GM18505 (cell line): ENCODE measurements at regions not wholly inside any gene's neighbourhood (a gene's known extent, or its start where the extent isn't known, plus 50 kb on each side); places are given as distances from the start of the nearest gene placed in this dataset.
"Not testable (repeated sequence)": the region's sequence is repeated elsewhere in the genome, so short reads cannot be mapped to it uniquely, and the experiment has no call there.

Experiments
- ATAC-seq: cut with Tn5 transposase; IDR thresholded peaks from one replicate; pipeline ENCODE4 v1.9.1; 2021; ENCODE audit not compliant: unreplicated experiment
- POLR2A ChIP-seq: IDR thresholded peaks from 4 replicates; pipeline ENCODE4 v1.6.1; 2011; ENCODE audit warnings: borderline replicate concordance; ENCODE audit not compliant: insufficient read depth, insufficient read length; ENCODE audit errors: extremely low read depth

DNA sequence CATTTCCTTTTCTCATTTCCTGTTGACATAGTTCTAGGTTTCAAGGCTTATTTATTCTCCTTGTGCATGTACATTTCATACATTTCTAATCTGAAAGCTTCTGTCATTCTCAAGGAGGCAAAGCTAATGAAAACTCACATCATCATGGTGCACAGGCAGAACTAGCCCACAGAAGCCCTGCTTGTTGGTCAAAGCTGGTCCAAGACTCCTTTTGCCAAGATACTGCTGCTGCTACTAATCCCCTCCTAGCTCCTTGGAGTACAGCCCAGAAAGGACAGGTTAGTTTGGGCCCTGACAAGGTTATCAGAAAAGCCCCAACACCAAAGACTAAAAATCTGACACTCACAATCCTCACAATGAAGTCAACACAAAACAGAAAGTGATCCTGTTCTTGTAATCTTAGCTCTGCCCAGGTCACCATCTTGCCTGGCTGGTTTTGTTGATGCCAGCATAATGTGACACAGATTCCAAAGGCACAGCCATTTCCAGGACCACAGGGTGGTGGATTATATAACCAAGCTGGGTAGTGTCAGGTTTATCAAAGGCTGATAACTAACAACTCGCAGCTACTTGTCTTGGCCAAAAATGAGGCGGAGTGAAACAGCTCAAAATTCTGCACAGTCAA, 417.4 kb downstream of the NDFIP2 start:
- no peak for TF ChIP-seq POLR2A
- ATAC-seq = no peak

DNA sequence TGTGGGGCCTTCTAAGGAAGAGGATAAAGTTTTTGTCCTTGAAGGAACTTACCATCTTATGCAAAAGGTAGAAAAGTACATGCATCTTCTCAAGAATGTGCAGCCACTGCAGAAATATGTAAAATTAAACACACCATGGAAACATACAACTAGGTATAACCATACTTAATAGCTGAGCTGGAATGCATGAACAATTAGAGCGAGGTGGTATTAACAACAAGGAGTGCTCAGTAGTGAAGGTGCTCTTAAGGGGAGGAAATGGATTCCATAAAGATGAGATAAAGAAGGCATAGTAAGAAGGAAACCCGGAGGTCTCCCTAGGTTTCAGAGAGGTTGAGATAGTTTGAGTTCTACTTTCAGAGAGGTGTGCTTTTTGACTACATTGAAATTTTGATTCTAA, 415.9 kb downstream of the NDFIP2 start:
- TF ChIP-seq POLR2A = no peak
- ATAC-seq = no peak

DNA sequence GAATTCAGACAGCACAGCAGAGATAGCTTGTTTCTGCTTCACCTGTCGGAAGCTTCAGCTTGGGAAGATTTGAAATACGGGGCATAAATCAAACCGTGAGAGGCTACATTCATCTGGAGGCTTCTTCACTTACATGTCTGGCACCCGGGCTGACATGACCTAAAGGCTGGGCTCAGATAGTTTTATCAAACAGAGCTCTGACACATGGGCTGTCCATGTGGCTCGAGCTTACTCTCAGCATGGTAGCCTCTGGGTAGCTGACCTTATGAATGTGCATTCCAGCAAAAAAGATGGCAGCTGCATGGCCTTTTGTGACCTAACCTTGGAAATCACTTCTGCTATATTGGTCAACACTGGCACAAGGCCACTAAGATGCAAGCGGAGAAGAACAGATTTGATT, 414.5 kb downstream of the NDFIP2 start:
- no peak for TF ChIP-seq POLR2A
- no peak for ATAC-seq

DNA sequence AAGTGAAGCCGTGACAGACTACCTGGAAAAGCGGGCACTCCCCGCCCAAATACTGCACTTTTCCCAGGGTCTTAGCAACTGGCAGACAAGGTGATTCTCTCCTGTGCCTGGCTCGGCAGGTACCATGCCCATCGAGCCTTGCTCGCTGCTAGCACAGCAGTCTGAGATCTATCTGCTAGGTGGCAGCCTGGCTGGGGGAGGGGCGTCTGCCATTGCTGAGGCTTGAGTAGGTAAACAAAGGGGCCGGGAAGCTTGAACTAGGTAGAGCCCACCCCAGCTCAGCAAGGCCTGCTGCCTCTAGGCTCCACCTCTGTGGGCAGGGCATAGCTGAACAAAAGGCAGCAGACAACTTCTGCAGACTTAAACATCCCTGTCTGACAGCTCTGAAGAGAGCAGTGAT, 406.3 kb downstream of the NDFIP2 start:
- not testable (repeated sequence) for ATAC-seq

DNA sequence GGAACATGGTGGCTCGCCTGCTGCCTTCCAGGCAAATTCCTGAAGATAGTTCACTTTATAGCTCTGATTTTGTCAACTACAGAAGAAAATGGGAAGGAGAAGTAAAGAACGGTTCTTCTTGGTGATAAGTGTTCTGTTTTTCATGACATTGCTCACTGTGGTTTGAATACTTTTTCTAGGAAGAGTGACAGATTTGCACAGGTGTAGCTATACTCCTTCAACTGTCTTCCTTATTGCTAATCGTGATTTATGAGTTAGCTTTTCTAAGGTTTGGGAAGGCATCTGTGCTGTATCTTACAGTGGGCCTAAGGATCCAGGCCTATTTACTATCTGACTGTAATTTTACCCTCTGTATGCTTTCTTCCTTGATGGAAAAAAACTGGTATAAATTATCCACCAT, 405.6 kb downstream of the NDFIP2 start:
- TF ChIP-seq POLR2A = no peak
- ATAC-seq = no peak

DNA sequence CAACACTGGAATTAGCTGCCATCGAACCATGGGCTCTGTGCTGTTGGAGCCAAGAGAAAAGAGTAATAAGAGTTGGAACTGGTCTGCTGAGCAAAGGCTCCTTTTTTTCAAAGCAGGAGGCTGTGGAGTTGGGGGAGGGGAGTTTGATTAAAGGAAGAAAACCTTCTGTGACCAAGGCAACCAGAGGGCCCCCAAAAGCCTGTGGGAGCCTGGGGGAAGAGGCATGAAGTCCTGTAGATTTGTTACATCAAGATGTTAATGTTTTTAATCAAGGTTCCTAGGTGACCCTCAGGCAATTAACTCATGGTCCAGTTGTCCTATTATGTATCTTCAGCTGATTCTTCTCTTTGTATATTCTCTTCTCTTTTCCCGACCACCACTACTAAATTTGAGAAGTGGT, 403.9 kb downstream of the NDFIP2 start:
- no peak for ATAC-seq
- TF ChIP-seq POLR2A = no peak

DNA sequence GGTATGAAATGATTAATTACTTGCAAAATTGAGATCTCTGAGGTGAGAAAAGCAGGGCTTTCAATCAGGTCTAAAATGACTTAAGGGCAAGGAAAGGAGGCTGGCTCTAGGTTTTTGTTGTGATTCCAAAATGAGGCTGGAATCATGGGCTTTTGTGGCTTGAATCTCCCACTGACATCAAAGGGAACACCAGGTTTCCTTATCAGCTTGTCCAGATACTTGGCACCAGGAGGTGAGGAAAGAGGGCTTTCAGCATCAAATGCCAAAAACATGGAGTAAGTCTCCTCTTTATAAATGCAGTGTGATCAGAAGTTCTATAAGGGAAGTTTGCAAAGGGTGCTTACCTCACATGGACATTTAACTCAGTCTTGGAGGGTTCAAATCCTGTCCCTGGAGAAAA, 402.3 kb downstream of the NDFIP2 start:
- ATAC-seq = no peak
- no peak for TF ChIP-seq POLR2A

DNA sequence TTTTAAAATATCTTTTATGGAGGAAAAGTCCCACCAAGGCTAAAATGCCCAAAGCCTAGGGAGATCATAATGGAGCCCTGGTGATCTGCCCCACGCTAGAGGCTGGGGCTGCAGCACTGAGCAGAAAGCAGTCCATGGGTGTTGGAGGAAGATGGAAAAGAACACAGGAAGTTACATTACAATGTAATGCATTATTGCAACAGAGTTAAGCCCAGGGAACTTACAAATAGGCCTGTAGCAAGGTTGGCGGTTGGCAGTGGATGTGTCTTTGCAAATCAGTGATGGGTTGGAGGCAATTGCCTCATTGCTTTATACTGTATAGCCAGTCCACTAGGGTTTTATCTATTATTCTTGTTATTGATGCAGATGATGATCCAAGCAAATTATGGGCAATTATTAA, 399.9 kb downstream of the NDFIP2 start:
- TF ChIP-seq POLR2A = no peak
- no peak for ATAC-seq

DNA sequence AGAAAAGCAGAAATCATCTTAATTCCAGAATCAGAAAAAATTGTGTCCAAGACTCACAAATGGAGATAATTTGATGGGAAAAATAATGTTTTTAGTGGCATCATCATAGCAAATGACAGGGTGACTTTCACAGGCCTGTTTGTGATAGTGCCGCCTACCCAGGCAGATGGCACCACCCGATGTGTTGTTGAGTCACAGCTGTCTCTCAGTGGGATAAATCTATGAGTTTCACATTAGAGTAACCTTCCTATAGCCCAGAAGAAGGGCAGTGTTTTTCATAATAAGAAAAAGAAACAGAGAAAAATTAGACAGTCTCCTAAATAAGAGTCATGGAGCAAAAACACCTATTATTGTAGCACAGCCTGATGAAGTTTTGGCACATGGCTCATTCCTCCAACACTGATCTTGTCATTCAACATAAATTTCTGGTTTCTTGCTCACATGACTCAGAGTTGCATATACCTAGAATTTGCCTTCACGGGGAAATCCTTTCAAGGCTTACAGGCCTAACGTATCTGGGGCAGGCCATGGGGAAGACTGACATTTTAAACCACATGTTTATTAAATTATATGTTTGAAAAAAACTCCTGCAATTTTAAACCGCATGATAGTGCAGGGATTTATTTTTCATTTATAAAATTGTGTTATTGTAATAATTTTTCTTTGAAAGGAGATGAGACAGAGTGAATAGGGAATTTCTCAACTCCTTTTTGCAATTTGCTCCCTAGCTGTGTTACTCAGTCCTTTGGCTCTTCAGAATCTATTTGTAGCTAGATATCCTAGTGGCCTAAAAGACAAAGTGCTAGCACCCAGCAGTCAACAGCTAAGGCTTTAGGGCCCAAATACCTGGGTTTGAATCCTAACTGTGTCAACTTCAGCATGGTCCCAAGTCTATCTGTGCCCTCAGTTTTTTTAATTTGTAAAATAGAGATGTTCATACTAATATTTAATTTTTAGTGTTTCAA, 393.7 kb downstream of the NDFIP2 start:
- no peak for TF ChIP-seq POLR2A
- ATAC-seq = no peak

DNA sequence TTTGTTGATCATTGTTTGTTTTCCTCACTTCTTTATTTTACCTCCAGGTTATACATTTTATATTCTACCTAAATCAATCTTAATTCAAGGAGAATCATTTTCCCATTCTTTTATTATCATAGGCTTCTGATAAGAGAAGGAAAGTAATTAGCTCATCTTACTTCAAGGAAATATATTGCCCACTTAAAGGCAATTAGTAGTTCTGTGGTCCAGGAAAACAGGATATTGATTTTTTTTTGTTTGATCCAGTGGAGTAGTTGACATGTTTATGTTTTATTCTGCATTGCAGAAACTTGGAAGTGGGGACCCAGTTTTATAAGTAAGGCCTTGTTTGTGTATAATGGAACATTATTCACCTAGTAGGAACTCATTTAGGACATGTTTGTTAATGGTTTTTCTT, 390.6 kb downstream of the NDFIP2 start:
- TF ChIP-seq POLR2A = no peak
- no peak for ATAC-seq

DNA sequence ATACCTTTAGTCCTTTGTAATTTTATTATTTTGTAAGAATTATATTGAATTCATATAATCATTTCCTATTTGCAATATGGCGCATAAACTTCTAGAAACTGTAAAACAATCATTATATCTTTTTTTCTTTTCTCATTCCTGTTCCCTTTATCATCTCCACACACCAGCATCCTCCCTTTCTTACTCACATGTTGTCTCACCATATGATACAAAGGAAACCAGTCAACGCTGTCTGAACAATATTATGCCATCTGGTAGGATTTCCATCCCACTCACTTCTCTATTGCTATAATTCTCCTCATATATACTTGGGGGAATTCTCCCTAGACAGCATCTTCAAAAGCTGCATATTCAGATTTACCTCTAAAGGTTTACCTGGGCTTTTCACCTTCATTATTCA, 389.8 kb downstream of the NDFIP2 start:
- TF ChIP-seq POLR2A = no peak
- ATAC-seq = no peak

DNA sequence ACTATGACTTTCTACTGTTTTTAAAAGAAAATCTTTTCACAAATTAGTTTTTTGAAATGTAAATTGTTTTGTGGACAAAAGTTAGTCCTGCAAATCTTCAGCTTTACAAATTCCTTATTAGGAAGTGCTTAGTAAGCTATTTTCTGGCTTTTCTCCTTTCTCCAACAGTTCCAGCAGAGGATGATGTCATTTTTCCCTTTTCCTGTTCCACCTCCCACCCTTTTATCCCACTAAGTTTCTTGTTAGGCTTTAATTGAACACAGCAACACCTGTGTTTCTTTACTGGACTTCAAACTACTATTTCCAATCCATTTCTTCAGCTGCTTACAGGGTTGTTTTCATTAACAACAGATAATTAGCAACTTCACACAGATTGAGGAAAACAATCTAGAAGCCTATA, 389.2 kb downstream of the NDFIP2 start:
- TF ChIP-seq POLR2A = no peak
- ATAC-seq = no peak

DNA sequence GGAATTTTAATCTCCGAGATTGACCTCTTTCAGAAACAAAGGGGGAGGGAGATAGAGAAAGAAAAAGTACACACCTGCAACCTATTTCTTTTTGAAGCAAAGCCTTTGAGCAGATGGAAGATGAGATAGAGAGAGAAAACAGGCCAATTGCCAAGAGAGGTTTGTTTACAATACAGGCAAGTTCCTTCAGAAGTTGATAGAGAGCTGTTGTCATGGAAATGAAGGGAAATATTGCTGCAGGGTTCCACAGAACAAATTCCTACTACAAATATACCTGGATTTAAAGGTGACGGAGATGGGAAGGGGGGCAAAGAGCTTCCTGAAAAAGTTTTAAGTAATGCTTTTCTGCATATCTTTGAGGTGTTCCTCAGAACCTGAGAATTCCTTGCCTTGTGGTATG, 388.4 kb downstream of the NDFIP2 start:
- no peak for TF ChIP-seq POLR2A
- no peak for ATAC-seq

DNA sequence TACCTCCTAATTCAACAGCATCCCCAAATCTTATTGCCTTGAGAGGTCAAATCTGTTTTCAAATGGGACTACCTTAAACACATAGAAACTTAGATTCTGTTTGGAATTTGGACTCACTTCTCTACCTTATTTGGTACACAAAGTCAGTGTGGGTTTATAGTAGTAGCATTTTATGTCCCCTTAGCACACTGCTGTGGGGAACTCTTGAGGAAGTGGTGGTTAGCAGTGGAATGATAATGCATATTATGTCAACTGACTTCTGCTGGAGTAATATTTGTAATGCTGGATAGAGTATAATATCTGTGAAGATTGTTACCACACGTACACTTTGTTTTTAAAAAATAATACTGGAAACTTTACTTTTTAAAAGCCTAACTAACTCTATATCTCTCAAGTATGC, 386.3 kb downstream of the NDFIP2 start:
- ATAC-seq = no peak
- no peak for TF ChIP-seq POLR2A
